GM21723 (cell line): ENCODE measurements at regions not wholly inside any gene's neighbourhood (a gene's known extent, or its start where the extent isn't known, plus 50 kb on each side); places are given as distances from the start of the nearest gene placed in this dataset.

ENCODE experiments used
- ATAC-seq: cut with Tn5 transposase; IDR thresholded peaks from one replicate; pipeline ENCODE4 v1.9.1; 2021; ENCODE audit warnings: mild to moderate bottlenecking, moderate library complexity; ENCODE audit not compliant: unreplicated experiment

DNA sequence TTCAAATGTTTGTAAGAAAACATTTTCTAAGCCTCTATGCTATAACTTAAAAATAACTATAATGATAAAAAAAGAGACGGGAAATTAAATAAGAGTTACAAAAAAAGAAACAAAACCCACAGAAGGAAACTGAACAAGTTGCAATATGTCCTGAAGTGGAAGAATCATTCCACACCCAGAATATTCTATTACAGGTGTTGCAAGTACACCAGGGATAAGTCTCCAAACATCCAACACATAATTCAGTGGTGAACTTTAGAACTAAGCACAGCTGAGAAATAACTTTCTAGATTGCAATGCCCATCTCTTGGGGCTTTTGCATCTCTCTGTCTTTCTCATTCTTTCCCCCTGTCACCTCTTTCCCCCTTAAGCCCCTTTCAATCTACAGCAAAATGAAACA lies 325.2 kb downstream of the BRINP1 start:
- ATAC-seq, result no peak

DNA sequence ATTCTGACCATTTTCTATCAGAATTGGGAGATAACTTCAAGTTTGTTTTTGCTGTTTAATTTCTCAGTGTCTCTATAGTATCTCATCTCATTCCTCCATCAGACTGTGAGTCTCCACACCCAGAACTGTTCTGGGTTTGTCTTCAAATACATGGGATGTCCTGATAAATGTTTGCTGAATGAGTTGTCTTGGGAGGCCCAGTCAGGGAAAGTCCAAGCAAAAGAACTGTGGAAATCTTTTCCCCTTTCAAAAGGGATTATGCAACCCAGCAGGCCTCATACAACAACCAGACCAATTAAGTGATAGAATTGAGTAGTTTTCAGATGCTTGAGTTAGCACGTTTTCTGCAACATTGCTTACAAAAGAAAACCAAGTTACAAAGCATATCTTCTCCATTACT lies 324.4 kb downstream of the BRINP1 start:
- ATAC-seq, result no peak

DNA sequence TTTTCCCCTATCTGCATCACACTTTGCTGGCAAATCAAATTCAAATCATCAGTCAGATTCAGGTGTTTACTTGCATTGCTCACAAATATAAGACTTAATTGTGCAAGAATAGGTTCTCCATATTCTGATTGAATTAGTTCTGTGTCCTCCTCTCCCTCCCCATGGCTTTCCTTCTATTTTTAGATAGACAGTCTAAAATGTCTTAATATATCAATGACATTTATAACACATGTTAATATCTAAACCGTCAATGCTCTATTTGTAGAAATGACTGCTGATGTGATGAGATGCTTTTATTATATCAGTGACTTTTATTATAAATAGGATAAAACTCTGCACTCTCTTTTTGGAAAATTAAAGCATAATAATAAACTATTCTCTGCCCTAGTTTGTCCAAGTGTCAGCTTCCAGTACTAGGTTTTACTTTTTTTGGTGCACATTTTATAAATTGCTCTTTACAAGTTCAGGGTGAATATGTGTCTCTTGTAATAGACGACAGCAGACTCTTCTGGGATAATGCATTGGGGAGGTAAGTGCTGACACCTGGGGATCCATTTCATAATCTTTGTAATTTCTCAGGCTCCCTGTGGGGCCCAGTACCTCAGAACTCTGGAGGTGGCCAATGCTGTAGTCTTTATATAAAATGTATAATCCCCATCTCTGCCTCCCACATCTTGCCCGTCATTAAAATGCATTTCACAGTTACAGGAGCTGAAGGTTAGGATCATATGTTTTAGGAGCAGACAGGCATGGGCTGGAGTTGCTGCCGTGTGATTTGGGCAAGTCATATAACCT lies 321.5 kb downstream of the BRINP1 start:
- no peak for ATAC-seq

DNA sequence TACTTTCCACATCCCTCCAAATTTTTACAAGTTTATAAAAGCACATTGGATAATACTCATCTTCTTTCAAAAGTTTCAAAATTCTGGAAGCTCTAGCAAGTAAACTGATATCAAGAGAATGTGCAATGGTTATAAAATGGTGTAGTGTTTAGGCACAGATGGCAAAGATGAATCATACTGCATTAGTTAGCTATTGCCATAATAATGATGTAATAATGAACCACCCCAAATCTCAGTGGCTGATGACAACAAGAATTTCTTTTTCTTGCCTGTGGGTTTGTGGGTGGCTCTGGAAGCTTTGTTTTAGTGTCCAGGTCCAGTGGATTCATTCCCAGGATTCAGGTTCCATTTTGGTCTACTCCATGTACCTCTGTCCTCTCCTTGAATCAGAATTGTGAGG lies 319.0 kb downstream of the BRINP1 start:
- ATAC-seq, result no peak

DNA sequence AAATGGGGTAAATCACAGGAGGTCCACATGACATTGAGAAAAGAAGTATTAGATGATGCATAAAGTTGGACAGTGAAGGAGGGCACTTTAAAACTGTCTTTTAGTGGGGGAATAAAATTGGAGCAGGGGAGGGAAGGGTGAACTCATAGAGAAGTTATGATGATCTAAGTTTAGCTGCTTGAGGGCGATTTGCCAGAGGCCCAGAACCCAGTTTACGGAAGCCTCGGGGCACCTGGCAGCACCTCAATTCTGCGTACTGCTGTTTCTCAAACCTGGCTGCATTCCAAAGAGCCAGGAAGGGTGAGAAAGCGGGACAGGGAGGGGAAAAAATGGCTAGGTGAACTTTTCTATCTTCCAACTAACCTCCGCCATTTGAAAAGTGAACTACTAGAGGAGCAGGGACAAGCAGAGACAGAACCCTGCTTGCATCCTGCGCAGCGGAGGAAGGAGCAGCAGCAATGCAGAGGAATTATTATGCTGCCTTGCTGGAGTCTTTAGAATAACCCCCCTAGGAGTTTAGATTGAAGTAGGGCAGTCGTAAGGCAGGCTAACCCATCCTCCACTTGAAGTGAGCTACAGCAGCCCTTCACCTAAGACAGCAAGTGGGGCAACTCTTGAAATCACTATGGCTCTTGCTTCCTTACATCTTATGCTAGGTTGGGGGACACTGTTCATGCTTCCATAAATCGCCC lies 316.8 kb downstream of the BRINP1 start:
- ATAC-seq, result no peak

DNA sequence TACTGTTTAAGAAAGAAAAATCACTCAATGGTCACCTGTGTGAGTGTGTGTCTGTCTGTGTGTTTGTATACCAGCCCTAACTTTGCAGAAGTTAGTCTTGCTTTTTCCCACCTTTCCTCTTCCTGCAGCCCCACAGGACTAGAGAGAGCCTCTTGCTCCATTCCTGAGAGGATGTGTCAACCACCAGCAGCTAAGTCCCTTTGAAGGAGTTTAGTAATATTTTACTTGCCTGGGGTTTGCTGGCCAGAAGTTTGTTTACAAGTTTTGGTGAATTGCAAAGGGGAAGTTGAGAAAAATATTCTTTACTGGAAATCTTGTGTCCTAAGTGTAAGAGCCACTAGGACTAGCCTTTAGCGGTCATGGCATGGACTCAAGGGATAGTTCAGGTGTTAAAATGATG lies 316.2 kb downstream of the BRINP1 start:
- no peak for ATAC-seq

DNA sequence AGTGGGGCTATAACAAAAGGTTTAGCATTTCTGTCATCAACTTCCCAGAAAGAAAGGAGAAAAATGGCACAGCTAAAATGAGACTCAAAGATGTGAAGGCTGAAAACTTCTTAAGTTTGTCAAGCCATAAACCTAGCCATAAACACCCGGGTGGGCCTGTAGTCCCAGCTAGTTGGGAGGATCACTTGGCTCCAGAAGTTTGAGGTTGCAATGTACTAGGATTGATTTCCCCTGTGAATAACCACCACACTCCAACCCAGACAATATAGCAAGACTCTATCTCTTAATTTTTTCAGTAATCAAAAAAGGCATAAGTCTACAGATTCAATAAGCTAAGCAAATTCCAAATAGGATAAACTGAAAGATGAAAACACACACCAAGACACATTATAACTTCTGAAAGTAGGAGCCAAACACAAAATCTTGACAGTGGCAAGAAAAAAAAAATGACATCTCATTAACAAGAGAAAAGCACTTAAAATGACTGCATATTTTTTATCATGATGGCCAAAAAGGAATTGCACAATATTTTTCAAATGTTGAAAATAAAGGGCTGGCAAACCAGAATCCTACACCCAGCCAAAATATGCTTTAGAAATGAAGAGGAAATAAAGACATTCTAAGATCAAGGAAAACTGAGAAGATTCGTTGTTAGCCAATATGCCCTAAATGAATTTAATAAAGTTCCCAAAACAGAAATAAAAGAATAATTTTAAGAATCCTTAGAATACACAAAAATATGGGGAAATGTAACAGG lies 308.4 kb downstream of the BRINP1 start:
- ATAC-seq, result no peak

DNA sequence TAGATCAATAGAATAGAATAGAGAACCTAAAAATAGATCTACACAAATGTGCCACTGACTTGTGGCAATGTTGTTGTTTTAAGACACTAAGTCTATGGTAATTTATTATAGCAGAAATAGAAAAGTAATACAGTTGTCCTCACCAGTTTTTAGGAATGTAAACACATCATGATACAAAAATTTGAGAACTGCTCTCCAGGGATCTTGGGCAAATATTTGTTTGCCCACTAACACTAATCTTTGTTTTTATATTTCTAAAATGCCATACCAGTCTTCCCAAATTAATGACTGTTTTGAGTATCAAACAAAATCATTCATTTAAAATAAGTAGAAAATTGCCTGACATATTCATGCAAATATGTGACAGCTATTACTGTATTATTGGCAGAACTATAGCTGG lies 297.6 kb downstream of the BRINP1 start:
- ATAC-seq, result no peak

DNA sequence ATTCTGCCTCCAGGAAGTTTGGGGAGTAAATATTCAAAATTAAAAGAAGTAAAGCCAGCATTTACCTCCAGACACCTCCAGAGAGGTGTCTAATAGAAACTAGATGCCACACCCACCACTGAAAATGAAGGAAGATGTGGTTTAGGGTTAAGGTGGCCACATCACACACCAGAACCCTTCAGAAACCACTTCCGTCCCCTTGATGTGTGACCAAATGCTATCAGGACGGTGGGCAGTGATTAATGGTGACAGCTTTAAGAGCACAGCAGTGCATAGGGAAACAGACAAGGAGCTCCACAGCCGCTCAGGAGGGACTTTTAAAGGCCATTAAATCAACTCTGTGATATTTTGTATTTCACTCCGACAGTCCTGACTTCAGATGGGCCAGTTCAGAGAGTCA lies 295.2 kb downstream of the BRINP1 start:
- ATAC-seq, result no peak

DNA sequence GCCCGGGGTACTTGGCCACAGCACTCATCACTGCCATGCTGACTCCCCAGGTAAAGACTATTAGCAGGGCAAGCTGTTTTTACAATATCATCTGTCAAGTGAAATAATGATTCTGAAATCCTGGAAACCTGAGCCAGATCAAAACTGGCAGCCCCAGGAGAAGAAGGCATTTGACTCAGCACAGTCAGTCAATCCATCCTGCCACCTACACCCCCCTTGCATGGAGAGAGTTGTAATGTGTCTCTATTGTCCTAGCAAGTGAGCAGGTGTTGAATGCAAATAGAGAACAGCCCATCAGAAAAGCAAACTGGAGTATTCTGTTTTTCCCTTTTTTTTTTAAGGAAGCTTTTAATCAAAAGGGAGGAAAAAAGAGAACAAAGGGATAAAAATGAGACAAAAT lies 291.2 kb downstream of the BRINP1 start:
- ATAC-seq, result no peak

DNA sequence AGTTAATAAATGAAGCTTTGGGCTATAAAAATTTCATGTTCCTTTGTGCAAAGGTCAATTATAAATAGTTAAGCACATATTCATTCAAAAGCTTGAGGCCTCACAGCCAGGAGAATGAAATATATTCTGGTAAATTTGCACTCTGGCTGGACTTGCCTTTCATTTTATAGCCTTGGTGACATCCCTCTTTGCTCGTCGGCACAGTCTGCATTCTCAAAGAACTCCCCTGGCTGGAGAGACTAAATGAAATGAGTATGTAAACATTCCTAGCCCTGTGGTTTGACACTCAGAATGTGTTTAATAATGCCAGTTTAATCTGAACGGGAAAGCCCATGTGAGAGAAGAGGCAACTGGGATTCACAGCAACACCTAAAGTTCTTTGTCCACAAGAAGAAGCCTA lies 285.6 kb downstream of the BRINP1 start:
- no peak for ATAC-seq

DNA sequence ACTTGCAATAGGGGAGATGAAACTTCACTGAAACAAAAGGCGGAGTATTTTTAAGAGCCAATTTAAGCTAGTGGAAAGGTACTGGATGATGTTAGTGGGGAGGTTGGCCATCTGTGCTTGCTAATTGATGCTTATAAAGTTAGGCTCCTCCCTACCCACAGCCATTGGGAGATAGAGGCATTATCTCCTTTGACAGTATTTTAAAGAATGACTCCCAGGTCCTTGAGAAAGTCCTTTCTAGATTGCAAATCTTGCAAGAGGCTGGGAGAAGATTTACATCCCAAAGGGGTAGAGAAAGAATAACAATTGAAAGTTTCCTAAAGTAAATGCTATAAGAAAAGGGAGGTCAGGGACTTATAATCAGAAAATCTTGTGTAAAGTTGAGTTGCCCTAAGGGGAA lies 282.6 kb downstream of the BRINP1 start:
- no peak for ATAC-seq

DNA sequence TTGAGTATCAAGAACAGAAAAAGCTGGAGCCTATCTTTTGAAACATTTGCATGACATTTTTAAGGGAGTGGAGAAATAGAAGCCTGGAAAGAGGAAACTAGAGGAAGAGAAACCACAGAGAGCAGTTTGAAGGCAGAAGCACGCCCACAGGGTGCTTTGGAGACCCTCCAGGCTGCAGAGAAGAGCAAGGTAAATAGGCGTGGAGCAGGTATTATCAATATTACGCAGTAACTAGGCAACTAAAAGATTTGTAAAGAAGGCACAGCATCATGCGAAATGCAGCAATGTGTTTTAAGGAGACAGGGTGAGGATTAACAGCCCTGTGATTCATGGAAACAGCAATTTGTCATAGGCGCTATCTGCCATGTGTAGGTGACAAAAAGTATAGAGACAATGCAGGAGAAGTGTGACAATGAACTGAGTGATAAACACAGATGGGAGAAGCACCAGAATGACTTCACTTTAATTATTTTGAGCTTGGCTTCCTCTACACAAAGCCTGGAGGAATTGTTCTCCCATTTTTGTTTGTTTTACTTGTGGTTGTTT lies 281.2 kb downstream of the BRINP1 start:
- no peak for ATAC-seq

DNA sequence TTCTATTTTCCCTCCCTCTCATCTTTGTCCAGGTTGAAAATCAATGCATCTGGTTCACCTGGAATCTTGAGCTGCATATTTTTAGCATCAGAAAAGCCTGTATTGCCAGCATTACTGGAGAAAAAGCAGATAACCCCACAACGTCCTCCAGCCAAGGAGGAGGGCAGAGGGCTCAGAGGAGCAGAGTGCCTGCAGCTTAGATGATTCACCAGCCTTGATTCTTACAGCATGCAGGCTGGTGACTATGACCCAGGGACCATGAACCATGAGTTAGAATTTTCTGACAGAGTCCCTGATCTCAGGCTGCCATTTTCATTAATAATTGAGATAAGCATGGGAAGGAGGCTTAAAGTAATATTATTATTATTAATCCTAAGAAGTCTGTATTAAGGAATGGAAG lies 278.2 kb downstream of the BRINP1 start:
- no peak for ATAC-seq

DNA sequence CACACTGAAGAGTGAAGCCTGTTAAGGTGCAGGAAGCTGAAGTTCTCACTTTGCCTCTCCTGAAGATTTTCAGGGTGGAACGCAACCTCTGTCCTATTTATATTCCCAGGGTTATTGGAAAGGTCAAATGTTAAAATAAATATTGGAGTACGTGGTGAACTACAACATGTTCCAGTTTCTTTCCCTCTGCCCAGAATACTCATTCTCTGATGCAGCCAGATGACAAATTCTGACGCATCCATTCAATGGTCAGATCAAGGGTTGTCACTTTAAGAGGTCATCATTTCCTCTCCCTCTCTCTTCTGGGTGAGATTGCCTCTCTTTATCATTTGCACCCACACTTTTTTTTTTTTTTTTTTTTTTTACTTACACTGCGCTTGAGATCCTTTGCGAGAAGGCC lies 277.1 kb downstream of the BRINP1 start:
- ATAC-seq, result no peak

DNA sequence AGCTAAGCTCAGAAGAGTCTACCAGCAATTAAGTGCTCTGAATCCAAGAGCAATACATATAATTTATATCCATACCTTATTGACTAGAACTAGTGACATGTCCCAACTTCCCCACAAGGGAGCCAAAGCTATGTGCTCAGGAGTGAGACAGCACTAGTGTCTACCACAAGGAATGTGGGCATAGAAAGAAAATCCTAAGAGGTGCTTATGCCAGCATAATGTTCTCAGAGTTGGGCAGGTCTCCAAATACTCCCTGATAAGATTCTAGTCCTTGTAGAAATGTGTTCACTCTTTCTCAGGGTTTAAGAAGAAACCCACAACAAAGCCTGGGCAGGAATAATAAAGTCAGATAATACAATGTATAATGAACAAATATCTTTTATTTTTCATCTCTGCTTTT lies 275.1 kb downstream of the BRINP1 start:
- no peak for ATAC-seq

DNA sequence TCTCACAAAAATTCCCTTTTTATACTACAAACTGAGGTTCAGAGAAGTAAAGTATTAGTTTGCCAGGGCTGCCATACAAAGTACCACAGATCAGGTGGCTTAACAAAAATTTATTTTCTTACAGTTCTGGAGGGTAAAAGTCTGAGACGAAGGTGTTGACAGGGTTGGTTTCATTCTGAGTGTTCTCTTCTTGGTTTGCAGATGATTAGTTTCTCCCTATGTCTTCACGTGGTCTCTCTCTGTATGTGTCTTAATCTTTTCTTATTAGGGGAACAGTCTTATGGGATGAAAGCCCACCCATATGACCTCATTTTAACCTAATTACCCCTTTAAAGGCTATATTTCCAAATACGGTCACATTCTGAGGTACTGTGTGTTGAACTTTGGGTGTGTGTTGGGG lies 274.2 kb downstream of the BRINP1 start:
- no peak for ATAC-seq

DNA sequence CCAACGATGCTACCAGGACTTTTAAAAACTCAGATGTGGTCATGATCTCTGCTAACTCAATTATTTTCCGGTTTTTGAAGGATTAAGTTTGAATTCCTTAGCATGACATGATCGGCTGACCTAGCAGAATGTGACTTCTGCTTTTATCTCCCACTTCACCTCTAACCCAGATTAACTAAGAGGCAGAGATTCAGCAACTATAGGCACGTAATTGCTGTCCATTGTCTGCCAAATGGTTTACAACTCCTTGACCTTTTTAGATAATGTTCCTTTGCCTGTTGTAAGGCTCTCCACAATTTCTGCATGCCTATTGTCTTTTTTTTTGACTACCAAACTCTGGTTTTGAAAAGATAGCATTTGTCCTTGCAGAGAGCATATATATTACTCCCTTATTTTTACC lies 268.2 kb downstream of the BRINP1 start:
- no peak for ATAC-seq

DNA sequence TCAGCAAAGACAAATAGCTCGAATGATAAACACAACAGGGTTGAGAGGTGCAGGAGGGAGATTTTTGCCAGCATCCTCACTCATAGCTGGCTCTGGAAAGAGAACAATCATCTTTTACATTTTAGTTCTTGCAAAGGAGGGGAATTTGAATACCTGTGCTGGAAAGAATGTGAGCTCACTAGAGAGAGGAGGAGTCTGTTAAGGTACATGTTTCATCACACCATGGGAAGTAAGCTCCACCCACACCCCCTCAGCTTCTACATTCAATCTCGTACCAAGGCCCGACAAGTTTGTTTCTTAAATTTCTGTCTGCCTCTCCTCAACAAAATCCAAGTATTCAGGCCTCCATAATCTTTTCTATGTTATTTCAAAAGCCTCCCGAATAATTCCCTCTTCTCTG lies 254.6 kb downstream of the BRINP1 start:
- ATAC-seq, result no peak
